ENCODE measurements at regions not wholly inside any gene's neighbourhood (a gene's known extent, or its start where the extent isn't known, plus 50 kb on each side); places are given as distances from the start of the nearest gene placed in this dataset.
A peak's percentile ranks its signal among the peaks of the same experiment; 100 is the strongest.

GRCh38 chr10:94088926-94089381 is 95.2 kb downstream of the PLCE1 start:
- Histone ChIP-seq H3K27me3 (replicated peaks; ENCODE audit: control insufficient read depth, insufficient read depth, low read length) (no peaks in the 10 kb centered on the region), H3K9ac (ENCODE audit: low read length) (no peak overlapping the region), H3K4me3 (ENCODE audit: low read length) (peak overlapping the region; percentile 49), H3K4me1 (ENCODE audit: control insufficient read depth, insufficient read depth, low read length) (peaks cover 44% of the 10 kb centered on the region), H3K36me3 (ENCODE audit: control insufficient read depth, insufficient read depth, low read length, severe bottlenecking) (no peaks in the 10 kb centered on the region), H3K9me3 (ENCODE audit: control insufficient read depth, low read length) (no peaks in the 10 kb centered on the region)
- DNase-seq (ENCODE audit: low read depth), result peak; percentile 74

- no peak for DNase-seq (ENCODE audit: low read depth)
- Histone ChIP-seq H3K27me3 (replicated peaks; ENCODE audit: control insufficient read depth, insufficient read depth, low read length) (no peaks in the 10 kb centered on the region), H3K36me3 (ENCODE audit: control insufficient read depth, insufficient read depth, low read length, severe bottlenecking) (no peaks in the 10 kb centered on the region), H3K9ac (ENCODE audit: low read length) (no peak overlapping the region), H3K4me3 (ENCODE audit: low read length) (no peak overlapping the region), H3K9me3 (ENCODE audit: control insufficient read depth, low read length) (no peaks in the 10 kb centered on the region), H3K4me1 (ENCODE audit: control insufficient read depth, insufficient read depth, low read length) (peaks cover 44% of the 10 kb centered on the region)
Observed at GRCh38 chr10:94091649-94092048, 97.9 kb downstream of the PLCE1 start.

DNA sequence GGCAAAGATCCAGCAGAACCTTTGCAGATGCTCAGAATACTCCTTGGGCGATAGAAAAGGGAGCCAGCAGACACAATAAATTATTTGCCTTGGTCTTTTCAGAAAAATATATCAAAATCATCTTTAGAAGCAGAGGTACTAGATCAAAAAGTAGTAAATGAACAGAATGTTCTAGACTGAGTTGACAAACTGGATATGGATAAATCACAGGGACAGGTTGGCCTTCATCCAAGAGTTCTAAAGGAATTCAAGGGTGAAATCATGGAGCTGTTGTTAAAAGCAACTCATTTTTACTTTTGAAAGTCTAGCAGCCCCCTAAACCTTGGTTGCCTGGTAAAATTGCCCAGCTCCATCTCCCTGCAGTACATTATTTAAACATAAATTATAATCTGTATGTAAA is 99.1 kb downstream of the PLCE1 start:
- Histone ChIP-seq H3K36me3 (ENCODE audit: control insufficient read depth, insufficient read depth, low read length, severe bottlenecking) (no peaks in the 10 kb centered on the region), H3K4me3 (ENCODE audit: low read length) (no peak overlapping the region), H3K4me1 (ENCODE audit: control insufficient read depth, insufficient read depth, low read length) (peaks cover 44% of the 10 kb centered on the region), H3K9ac (ENCODE audit: low read length) (peak overlapping the region; percentile 60), H3K27me3 (replicated peaks; ENCODE audit: control insufficient read depth, insufficient read depth, low read length) (no peaks in the 10 kb centered on the region), H3K9me3 (ENCODE audit: control insufficient read depth, low read length) (no peaks in the 10 kb centered on the region)
- peak; percentile 59 for DNase-seq (ENCODE audit: low read depth)

GRCh38 chr10:94093286-94093905 is 99.7 kb downstream of the PLCE1 start:
- Histone ChIP-seq H3K27me3 (replicated peaks; ENCODE audit: control insufficient read depth, insufficient read depth, low read length) (no peaks in the 10 kb centered on the region), H3K9me3 (ENCODE audit: control insufficient read depth, low read length) (no peaks in the 10 kb centered on the region), H3K9ac (ENCODE audit: low read length) (peak overlapping the region; percentile 60), H3K4me1 (ENCODE audit: control insufficient read depth, insufficient read depth, low read length) (peaks cover 40% of the 10 kb centered on the region), H3K36me3 (ENCODE audit: control insufficient read depth, insufficient read depth, low read length, severe bottlenecking) (no peaks in the 10 kb centered on the region), H3K4me3 (ENCODE audit: low read length) (peak overlapping the region; percentile 68)
- peak; percentile 41 for DNase-seq (ENCODE audit: low read depth)

GRCh38 chr10:94094540-94094939 is 100.8 kb downstream of the PLCE1 start:
- Histone ChIP-seq H3K4me1 (ENCODE audit: control insufficient read depth, insufficient read depth, low read length) (peaks cover 28% of the 10 kb centered on the region), H3K36me3 (ENCODE audit: control insufficient read depth, insufficient read depth, low read length, severe bottlenecking) (no peaks in the 10 kb centered on the region), H3K9ac (ENCODE audit: low read length) (no peak overlapping the region), H3K27me3 (replicated peaks; ENCODE audit: control insufficient read depth, insufficient read depth, low read length) (no peaks in the 10 kb centered on the region), H3K9me3 (ENCODE audit: control insufficient read depth, low read length) (no peaks in the 10 kb centered on the region), H3K4me3 (ENCODE audit: low read length) (no peak overlapping the region)
- no peak for DNase-seq (ENCODE audit: low read depth)

DNA sequence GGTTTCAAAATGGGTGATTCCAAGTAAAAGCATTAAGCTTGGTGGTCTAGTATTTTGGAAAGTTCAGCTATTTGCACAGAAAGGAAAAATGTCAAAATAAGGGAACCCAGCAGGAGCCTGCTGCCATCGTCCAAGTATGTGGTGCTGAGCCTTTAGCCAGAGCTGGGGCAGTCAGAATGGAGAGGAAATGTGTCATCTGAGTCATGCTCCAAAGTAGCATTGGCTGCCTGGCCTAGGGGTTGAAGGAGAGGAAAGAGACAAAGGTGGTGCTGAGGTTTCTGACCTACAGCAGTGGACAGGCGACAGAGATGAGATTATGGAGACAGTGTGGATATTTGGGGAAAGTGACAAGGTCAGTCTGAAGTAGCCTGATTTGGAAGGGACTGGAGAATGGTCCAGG is 103.9 kb downstream of the PLCE1 start:
- peaks cover 11% of the 10 kb centered on the region for H3K4me1 ChIP-seq (ENCODE audit: control insufficient read depth, insufficient read depth, low read length)
- no peak overlapping the region for H3K4me3 ChIP-seq (ENCODE audit: low read length)
- DNase-seq (ENCODE audit: low read depth), result no peak
- H3K27me3 ChIP-seq (replicated peaks; ENCODE audit: control insufficient read depth, insufficient read depth, low read length), result no peaks in the 10 kb centered on the region
- H3K36me3 ChIP-seq (ENCODE audit: control insufficient read depth, insufficient read depth, low read length, severe bottlenecking), result no peaks in the 10 kb centered on the region
- no peaks in the 10 kb centered on the region for H3K9me3 ChIP-seq (ENCODE audit: control insufficient read depth, low read length)
- no peak overlapping the region for H3K9ac ChIP-seq (ENCODE audit: low read length)

- peak; percentile 22 for DNase-seq (ENCODE audit: low read depth)
- no peak overlapping the region for H3K9ac ChIP-seq (ENCODE audit: low read length)
- no peaks in the 10 kb centered on the region for H3K4me1 ChIP-seq (ENCODE audit: control insufficient read depth, insufficient read depth, low read length)
- H3K27me3 ChIP-seq (replicated peaks; ENCODE audit: control insufficient read depth, insufficient read depth, low read length), result no peaks in the 10 kb centered on the region
- no peaks in the 10 kb centered on the region for H3K36me3 ChIP-seq (ENCODE audit: control insufficient read depth, insufficient read depth, low read length, severe bottlenecking)
- H3K9me3 ChIP-seq (ENCODE audit: control insufficient read depth, low read length), result no peaks in the 10 kb centered on the region
- no peak overlapping the region for H3K4me3 ChIP-seq (ENCODE audit: low read length)
Observed at GRCh38 chr10:94098896-94099295, 105.2 kb downstream of the PLCE1 start.

DNA sequence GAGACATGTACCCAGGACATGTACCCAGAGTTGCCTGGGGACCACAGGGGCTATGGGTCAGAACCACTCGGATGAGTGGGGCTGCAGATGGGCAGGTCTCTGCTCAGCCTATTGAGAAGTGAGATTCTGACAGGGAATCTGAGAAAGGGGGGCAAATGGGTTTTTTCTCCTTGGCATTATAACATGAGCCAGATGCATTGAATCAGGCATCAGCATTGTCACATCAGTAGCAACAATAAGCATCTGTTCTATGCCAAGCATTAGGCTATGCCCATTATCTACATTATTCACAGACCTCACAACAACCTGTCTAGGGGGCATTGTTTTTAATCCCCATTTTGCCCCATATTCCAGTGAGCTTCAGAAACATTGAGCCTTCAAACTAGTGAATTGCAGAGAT is 108.2 kb downstream of the PLCE1 start:
- no peaks in the 10 kb centered on the region for H3K9me3 ChIP-seq (ENCODE audit: control insufficient read depth, low read length)
- H3K4me3 ChIP-seq (ENCODE audit: low read length), result no peak overlapping the region
- DNase-seq (ENCODE audit: low read depth), result no peak
- H3K27me3 ChIP-seq (replicated peaks; ENCODE audit: control insufficient read depth, insufficient read depth, low read length), result no peaks in the 10 kb centered on the region
- H3K4me1 ChIP-seq (ENCODE audit: control insufficient read depth, insufficient read depth, low read length), result no peaks in the 10 kb centered on the region
- H3K36me3 ChIP-seq (ENCODE audit: control insufficient read depth, insufficient read depth, low read length, severe bottlenecking), result no peaks in the 10 kb centered on the region
- H3K9ac ChIP-seq (ENCODE audit: low read length), result no peak overlapping the region

DNA sequence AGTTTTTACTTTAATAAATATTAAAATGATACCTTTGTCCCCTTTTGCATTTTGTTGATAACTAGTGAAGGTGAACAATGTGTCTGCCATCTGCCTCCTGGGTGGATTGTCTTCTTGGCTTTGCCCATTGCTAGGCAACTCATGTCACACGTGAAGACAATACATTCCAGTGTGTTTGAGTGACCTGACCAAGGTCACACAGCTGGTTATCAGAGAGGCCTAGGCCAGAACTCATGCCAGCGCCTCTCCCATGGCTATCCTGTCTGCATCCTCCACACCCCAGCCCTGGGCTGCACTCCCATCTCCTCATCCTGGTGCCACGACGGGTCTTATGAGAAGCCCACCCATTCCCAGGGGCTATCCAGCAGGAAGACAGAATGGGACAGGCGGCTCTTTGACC is 108.7 kb downstream of the PLCE1 start:
- DNase-seq (ENCODE audit: low read depth), result no peak
- no peak overlapping the region for H3K4me3 ChIP-seq (ENCODE audit: low read length)
- no peaks in the 10 kb centered on the region for H3K36me3 ChIP-seq (ENCODE audit: control insufficient read depth, insufficient read depth, low read length, severe bottlenecking)
- H3K9me3 ChIP-seq (ENCODE audit: control insufficient read depth, low read length), result no peaks in the 10 kb centered on the region
- H3K4me1 ChIP-seq (ENCODE audit: control insufficient read depth, insufficient read depth, low read length), result no peaks in the 10 kb centered on the region
- no peak overlapping the region for H3K9ac ChIP-seq (ENCODE audit: low read length)
- no peaks in the 10 kb centered on the region for H3K27me3 ChIP-seq (replicated peaks; ENCODE audit: control insufficient read depth, insufficient read depth, low read length)

- H3K4me1 ChIP-seq (ENCODE audit: control insufficient read depth, insufficient read depth, low read length), result peaks cover 1% of the 10 kb centered on the region
Observed at GRCh38 chr10:94103192-94103591, 109.5 kb downstream of the PLCE1 start.

DNA sequence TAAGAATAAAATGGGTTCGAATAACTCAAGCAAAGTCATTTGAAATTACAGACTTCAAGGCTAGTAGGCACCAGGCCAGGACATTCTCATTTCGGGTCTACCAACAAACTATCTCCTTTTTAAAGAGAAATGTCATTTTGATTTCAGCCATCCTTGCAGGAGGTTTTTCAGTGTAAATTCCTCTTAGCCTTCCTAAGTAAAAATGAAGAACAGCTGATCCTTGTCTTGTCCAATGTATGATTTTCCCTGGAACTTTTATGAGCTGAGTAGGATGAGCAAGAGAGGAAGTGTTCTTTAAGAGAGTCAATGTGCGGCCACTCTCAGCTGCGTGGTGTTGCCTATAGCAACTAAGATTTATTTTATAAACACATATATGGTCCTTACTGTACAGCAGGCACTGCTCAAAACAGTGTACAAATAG is 110.1 kb downstream of the PLCE1 start:
- Histone ChIP-seq H3K27me3 (replicated peaks; ENCODE audit: control insufficient read depth, insufficient read depth, low read length) (no peaks in the 10 kb centered on the region), H3K4me3 (ENCODE audit: low read length) (no peak overlapping the region), H3K9ac (ENCODE audit: low read length) (no peak overlapping the region), H3K9me3 (ENCODE audit: control insufficient read depth, low read length) (no peaks in the 10 kb centered on the region), H3K4me1 (ENCODE audit: control insufficient read depth, insufficient read depth, low read length) (peaks cover 6% of the 10 kb centered on the region), H3K36me3 (ENCODE audit: control insufficient read depth, insufficient read depth, low read length, severe bottlenecking) (no peaks in the 10 kb centered on the region)
- peak; percentile 32 for DNase-seq (ENCODE audit: low read depth)

More at GRCh38 chr10:94103192-94103591, 109.5 kb downstream of the PLCE1 start:
- H3K27me3 ChIP-seq (replicated peaks; ENCODE audit: control insufficient read depth, insufficient read depth, low read length), result no peaks in the 10 kb centered on the region
- no peak overlapping the region for H3K9ac ChIP-seq (ENCODE audit: low read length)
- no peaks in the 10 kb centered on the region for H3K36me3 ChIP-seq (ENCODE audit: control insufficient read depth, insufficient read depth, low read length, severe bottlenecking)
- H3K4me3 ChIP-seq (ENCODE audit: low read length), result no peak overlapping the region
- no peaks in the 10 kb centered on the region for H3K9me3 ChIP-seq (ENCODE audit: control insufficient read depth, low read length)
- DNase-seq (ENCODE audit: low read depth), result no peak

All from adipocyte (in vitro differentiated cells).